Mucosa of stomach (tissue), 1 donor: ENCODE measurements at regions not wholly inside any gene's neighbourhood (a gene's known extent, or its start where the extent isn't known, plus 50 kb on each side); places are given as distances from the start of the nearest gene placed in this dataset.

Experiments
- H3K27me3 ChIP-seq: one replicate; pipeline ENCODE4 v1.7.0; 2013; ENCODE audit warnings: mild to moderate bottlenecking, low read length; ENCODE audit not compliant: control insufficient read depth, insufficient read depth
- H3K36me3 ChIP-seq: one replicate; pipeline ENCODE4 v1.7.0; 2013; ENCODE audit warnings: low read length; ENCODE audit not compliant: control insufficient read depth, insufficient read depth
- H3K4me1 ChIP-seq: one replicate; pipeline ENCODE4 v1.7.0; 2013; ENCODE audit warnings: mild to moderate bottlenecking, low read length; ENCODE audit not compliant: control insufficient read depth, insufficient read depth
- H3K4me3 ChIP-seq: one replicate; pipeline ENCODE4 v1.7.0; 2013; ENCODE audit warnings: low read length
- H3K9ac ChIP-seq: one replicate; pipeline ENCODE4 v1.7.0; 2013; ENCODE audit warnings: mild to moderate bottlenecking, low read length, moderate library complexity
- H3K9me3 ChIP-seq: one replicate; pipeline ENCODE4 v1.7.0; 2013; ENCODE audit warnings: mild to moderate bottlenecking, low read length, moderate library complexity; ENCODE audit not compliant: control insufficient read depth
- donor health status: Pancreatic carcinoma.

DNA sequence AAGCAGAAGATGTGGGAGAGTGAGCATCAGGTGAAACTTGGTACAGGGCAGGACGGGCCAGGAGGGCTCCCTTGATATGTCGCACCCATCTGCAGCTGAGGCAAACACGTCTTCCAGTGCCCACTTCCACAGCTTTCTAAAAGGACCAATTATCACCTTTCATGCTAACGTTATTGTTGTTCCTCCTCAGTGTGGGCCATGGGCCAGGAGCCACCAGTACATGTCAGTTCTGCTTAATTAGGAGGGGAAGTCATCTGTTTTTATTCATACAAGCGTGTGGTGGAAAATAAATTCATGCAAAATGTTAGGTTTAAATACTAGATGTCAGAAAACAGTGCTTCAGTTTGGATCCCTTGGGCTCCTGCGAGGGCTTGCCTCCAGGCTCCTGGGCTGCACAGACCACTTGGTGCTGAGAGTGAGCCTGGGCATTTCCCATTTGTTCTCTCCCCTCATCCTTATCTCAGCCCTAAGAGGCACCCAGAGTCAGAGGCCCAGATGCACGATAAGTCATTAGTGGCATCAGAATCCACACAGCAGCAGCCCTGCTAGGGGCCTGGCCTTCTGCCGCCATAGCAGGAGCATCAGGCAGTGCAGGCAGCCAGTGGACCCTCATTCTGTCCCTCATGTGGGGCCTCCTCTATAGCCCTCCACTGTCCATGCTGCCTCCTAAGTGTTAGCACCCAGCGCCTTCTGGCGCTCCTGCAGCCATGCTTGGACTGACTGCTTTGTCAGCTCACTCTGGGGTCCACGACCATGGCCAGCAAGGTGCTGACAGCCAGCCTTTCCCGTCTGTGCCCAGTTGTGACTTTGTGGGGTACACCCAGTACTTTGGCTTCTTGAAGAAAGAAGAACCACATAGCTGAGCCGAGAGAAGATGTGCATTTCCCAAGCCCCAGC is 539.8 kb upstream of the RAB6C start:
- Histone ChIP-seq H3K4me3 (no peak overlapping the region), H3K27me3 (no peaks in the 10 kb centered on the region), H3K9me3 (no peaks in the 10 kb centered on the region), H3K4me1 (no peaks in the 10 kb centered on the region), H3K9ac (no peak overlapping the region), H3K36me3 (no peaks in the 10 kb centered on the region)

- Histone ChIP-seq H3K36me3 (no peaks in the 10 kb centered on the region), H3K9ac (no peak overlapping the region), H3K4me3 (no peak overlapping the region), H3K4me1 (no peaks in the 10 kb centered on the region), H3K9me3 (no peaks in the 10 kb centered on the region), H3K27me3 (no peaks in the 10 kb centered on the region)
These were observed 537.9 kb upstream of the RAB6C start for GRCh38 chr2:129441610-129442009.

GRCh38 chr2:129443235-129443864 is 536.1 kb upstream of the RAB6C start:
- Histone ChIP-seq H3K9ac (no peak overlapping the region), H3K4me3 (no peak overlapping the region), H3K36me3 (no peaks in the 10 kb centered on the region), H3K4me1 (no peaks in the 10 kb centered on the region), H3K9me3 (no peaks in the 10 kb centered on the region), H3K27me3 (no peaks in the 10 kb centered on the region)

DNA sequence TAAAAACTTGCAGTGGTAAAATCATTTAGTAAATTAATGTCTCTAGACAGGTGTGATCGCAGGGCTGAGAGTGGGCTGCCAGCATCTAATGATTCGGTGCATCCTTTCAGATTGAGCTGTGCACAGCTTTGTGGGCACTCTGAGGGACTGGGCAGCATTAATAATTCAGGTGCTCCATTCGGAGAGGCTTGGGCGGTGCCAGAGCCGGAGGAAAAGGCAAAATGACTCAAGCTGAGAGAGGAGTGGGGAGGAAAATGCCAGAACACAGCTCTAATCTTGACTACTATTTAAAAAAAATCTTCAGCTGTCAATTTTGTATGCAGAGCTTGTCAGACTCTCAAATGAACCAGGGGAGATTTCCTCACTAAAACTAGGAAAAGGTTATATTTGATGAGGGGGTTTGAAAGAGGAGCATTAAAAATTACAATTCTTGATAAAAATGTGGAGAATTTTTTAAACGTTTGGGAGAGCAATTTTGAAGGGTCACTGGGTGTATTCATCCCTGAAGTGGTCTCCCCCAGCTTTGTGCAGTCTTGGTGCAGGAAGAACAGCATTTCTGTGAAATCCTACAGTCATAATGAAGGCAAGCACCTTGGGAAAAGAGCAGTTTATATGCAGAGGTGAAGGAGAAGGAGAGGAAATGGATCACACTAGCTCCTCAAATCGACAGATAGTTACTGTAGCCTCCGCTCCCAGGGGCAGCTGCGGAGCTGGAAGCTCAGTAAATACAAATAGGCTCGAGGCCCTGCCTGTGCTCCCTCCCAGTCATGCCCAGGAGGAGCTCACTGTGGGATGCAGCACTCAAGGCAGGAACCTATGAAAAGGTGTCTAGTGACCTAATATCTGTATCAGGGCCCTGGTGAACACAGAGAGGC is 535.4 kb upstream of the RAB6C start:
- H3K4me1 ChIP-seq = no peaks in the 10 kb centered on the region
- no peak overlapping the region for H3K4me3 ChIP-seq
- no peaks in the 10 kb centered on the region for H3K27me3 ChIP-seq
- H3K9ac ChIP-seq = no peak overlapping the region
- no peaks in the 10 kb centered on the region for H3K9me3 ChIP-seq
- H3K36me3 ChIP-seq = no peaks in the 10 kb centered on the region

GRCh38 chr2:129444751-129445150 is 534.7 kb upstream of the RAB6C start:
- no peaks in the 10 kb centered on the region for H3K9me3 ChIP-seq
- no peaks in the 10 kb centered on the region for H3K4me1 ChIP-seq
- no peaks in the 10 kb centered on the region for H3K27me3 ChIP-seq
- no peak overlapping the region for H3K9ac ChIP-seq
- no peaks in the 10 kb centered on the region for H3K36me3 ChIP-seq
- no peak overlapping the region for H3K4me3 ChIP-seq

- Histone ChIP-seq H3K4me1 (no peaks in the 10 kb centered on the region), H3K4me3 (no peak overlapping the region), H3K9ac (no peak overlapping the region), H3K36me3 (no peaks in the 10 kb centered on the region), H3K9me3 (no peaks in the 10 kb centered on the region), H3K27me3 (no peaks in the 10 kb centered on the region)
These were observed 522.8 kb upstream of the RAB6C start for GRCh38 chr2:129456691-129457090.

GRCh38 chr2:129457277-129457818 is 522.1 kb upstream of the RAB6C start:
- no peaks in the 10 kb centered on the region for H3K36me3 ChIP-seq
- no peaks in the 10 kb centered on the region for H3K27me3 ChIP-seq
- no peaks in the 10 kb centered on the region for H3K4me1 ChIP-seq
- no peak overlapping the region for H3K9ac ChIP-seq
- H3K4me3 ChIP-seq = no peak overlapping the region
- H3K9me3 ChIP-seq = no peaks in the 10 kb centered on the region

DNA sequence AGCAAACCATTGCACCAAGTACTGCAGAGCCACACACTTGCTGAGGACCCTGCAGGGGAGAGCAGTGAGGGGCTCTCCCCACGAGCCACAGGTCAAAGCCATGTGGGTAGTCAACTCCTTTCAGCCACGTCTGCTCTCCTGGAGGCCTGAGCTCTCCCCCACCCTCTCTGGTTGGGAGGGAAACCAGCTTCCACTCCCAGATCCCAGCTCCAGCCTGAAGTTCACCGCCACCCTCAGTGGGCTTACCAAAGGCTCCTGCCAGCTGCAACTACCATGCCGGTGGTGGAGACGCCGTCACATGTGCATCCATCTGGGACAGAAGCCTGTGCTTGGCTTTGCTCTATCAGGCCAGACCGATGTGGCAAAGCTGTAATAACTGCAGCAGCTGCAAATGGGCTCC is 521.5 kb upstream of the RAB6C start:
- H3K4me3 ChIP-seq = no peak overlapping the region
- H3K9me3 ChIP-seq = no peaks in the 10 kb centered on the region
- H3K9ac ChIP-seq = no peak overlapping the region
- no peaks in the 10 kb centered on the region for H3K36me3 ChIP-seq
- H3K27me3 ChIP-seq = no peaks in the 10 kb centered on the region
- H3K4me1 ChIP-seq = no peaks in the 10 kb centered on the region

DNA sequence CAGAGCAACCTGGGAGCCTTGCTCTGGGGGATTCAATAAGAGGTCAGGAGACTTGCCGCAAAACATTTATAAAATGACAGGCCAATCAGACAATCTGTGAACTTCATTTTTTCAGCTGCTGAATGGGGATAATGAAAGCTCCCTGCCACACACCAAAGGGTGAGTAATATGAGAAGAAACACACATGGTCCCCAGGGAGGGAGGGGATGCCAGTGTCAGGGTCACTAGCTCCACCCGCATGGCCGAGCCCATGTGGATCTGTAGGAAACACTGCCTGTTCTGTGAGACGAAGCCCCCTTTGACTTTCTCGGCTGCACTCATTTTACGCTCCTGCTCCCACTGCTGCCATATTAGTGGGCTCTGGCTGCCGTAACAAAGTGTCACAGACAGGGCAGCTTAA is 521.0 kb upstream of the RAB6C start:
- H3K4me1 ChIP-seq = no peaks in the 10 kb centered on the region
- no peak overlapping the region for H3K9ac ChIP-seq
- no peak overlapping the region for H3K4me3 ChIP-seq
- no peaks in the 10 kb centered on the region for H3K9me3 ChIP-seq
- H3K27me3 ChIP-seq = no peaks in the 10 kb centered on the region
- H3K36me3 ChIP-seq = no peaks in the 10 kb centered on the region

DNA sequence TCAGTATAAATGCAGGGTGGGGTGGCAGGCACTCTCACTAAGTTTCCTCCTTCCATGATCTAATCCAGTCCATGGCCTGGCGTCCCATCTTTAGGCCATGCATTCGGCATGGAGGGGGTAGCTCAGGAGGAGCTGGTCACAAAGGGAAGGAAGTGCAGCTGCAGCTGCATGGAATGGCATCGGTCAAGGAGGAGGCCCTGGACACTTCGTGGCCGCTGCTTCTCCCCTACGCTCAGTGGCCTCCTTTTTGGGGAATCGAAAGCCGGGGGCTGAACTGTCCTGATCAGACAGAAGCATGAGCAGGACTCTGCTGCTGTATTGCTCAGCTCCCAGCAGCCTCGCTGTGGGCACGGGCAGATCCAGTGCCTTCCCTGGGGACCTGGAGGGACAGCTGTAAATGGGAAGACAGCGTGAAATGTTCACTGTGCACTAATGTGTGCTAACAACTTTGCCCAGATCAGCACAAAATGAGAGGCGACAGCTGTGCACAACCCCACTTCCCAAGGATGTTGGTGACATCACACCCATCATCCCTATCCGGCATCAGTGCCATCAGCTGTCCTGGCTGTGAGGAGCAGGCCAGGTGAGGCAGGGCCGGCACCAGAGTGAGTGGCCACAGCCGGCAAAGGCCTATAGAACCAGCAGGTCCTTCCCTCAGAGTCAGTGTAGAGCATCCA is 520.1 kb upstream of the RAB6C start:
- Histone ChIP-seq H3K4me1 (no peaks in the 10 kb centered on the region), H3K9me3 (no peaks in the 10 kb centered on the region), H3K27me3 (no peaks in the 10 kb centered on the region), H3K4me3 (no peak overlapping the region), H3K36me3 (no peaks in the 10 kb centered on the region), H3K9ac (no peak overlapping the region)

- Histone ChIP-seq H3K36me3 (no peaks in the 10 kb centered on the region), H3K4me3 (no peak overlapping the region), H3K4me1 (no peaks in the 10 kb centered on the region), H3K9ac (no peak overlapping the region), H3K9me3 (no peaks in the 10 kb centered on the region), H3K27me3 (no peaks in the 10 kb centered on the region)
These were observed 519.6 kb upstream of the RAB6C start for GRCh38 chr2:129459881-129460280.
